GM13977 (cell line): ENCODE measurements at regions not wholly inside any gene's neighbourhood (a gene's known extent, or its start where the extent isn't known, plus 50 kb on each side); places are given as distances from the start of the nearest gene placed in this dataset.

Experiments
- DNase-seq: peaks from one replicate; pipeline ENCODE4 v3.0.0; 2012; ENCODE audit warnings: low spot score
- CTCF ChIP-seq: IDR thresholded peaks from 2 replicates; pipeline ENCODE4 v1.5.1; 2012; ENCODE audit warnings: mild to moderate bottlenecking, control low read depth; ENCODE audit not compliant: insufficient read depth; ENCODE audit errors: extremely low read depth, missing control alignments
- in situ Hi-C: fragments of 300-500 bp; cut with MboI; formaldehyde crosslinking; loops from one replicate; pipeline ENCODE4 v1.12.0; 2022; ENCODE audit warnings: low sequenced_read_pairs, low pct_unique_long_range_greater_than_20kb, mixed read lengths, inconsistent platforms; ENCODE audit not compliant: unreplicated experiment

GRCh38 chr20:58017231-58017969 lies 211.1 kb downstream of the ANKRD60 start:
- in situ Hi-C loops = no loop called here
- no peak for TF ChIP-seq CTCF
- DNase-seq = no peak

- in situ Hi-C loops = no loop called here
- DNase-seq = no peak
These were observed 211.7 kb downstream of the ANKRD60 start for GRCh38 chr20:58016779-58017178.

GRCh38 chr20:58014628-58015315 lies 213.7 kb downstream of the ANKRD60 start:
- in situ Hi-C loops = no loop called here
- DNase-seq = no peak
- TF ChIP-seq CTCF = no peak

More at GRCh38 chr20:58016779-58017178, 211.7 kb downstream of the ANKRD60 start:
- TF ChIP-seq CTCF = no peak

GRCh38 chr20:58012731-58013510 lies 215.5 kb downstream of the ANKRD60 start:
- no peak for TF ChIP-seq CTCF
- in situ Hi-C loops = no loop called here
- no peak for DNase-seq

GRCh38 chr20:58011947-58012610 lies 216.4 kb downstream of the ANKRD60 start:
- TF ChIP-seq CTCF = no peak
- DNase-seq = no peak
- in situ Hi-C loops = no loop called here

GRCh38 chr20:58011106-58011946 lies 217.1 kb downstream of the ANKRD60 start:
- in situ Hi-C loops = no loop called here
- no peak for DNase-seq
- TF ChIP-seq CTCF = no peak
